ENCODE measurements at regions not wholly inside any gene's neighbourhood (a gene's known extent, or its start where the extent isn't known, plus 50 kb on each side); places are given as distances from the start of the nearest gene placed in this dataset.

GRCh38 chr18:49656073-49656692 is 94.3 kb downstream of the LIPG start:
- TF ChIP-seq POLR2A (IDR thresholded peaks at IDR 0.05; ENCODE audit: low read length) (no peak), GATA1 (IDR thresholded peaks at IDR 0.05; ENCODE audit: low read depth, low read length) (no peak)
